GM12878 (cell line): ENCODE measurements at regions not wholly inside any gene's neighbourhood (a gene's known extent, or its start where the extent isn't known, plus 50 kb on each side); places are given as distances from the start of the nearest gene placed in this dataset.

Source experiments
- BRCA1 ChIP-seq: IDR thresholded peaks from 2 replicates; pipeline ENCODE4 v1.6.1; 2011; ENCODE audit warnings: low read depth, low read length, improper control_type of control experiment
- CBFB ChIP-seq: IDR thresholded peaks from 2 replicates; pipeline ENCODE4 v1.6.1; 2016; ENCODE audit warnings: antibody characterized with exemption, low read depth
- EP300 ChIP-seq, 2 experiments: fragments of 150-350 bp in 1 of 2; IDR thresholded peaks; 2 replicates each; pipeline ENCODE4 v1.6.1; 2011 to 2012; ENCODE audit warnings: low read depth in 2 of 2, low read length in 2 of 2, borderline replicate concordance in 1 of 2, improper control_type of control experiment in 1 of 2, inconsistent platforms in 1 of 2; ENCODE audit not compliant: control insufficient read depth in 1 of 2
- NR2F1 ChIP-seq: fragments of 450-650 bp; conservative IDR thresholded peaks from 2 replicates; pipeline ENCODE4 v1.6.1; 2017; ENCODE audit warnings: mild to moderate bottlenecking
- POLR2A ChIP-seq: IDR thresholded peaks from 2 replicates; pipeline ENCODE4 v1.6.1; 2011; ENCODE audit warnings: low read depth, mild to moderate bottlenecking, low read length
- POLR2AphosphoS5 ChIP-seq: IDR thresholded peaks from 2 replicates; pipeline ENCODE4 v1.6.1; 2011; ENCODE audit warnings: mild to moderate bottlenecking, low read length, inconsistent platforms
- SMC3 ChIP-seq: IDR thresholded peaks from 2 replicates; pipeline ENCODE4 v1.6.1; 2011; ENCODE audit warnings: low read length, improper control_type of control experiment, borderline replicate concordance
- TCF12 ChIP-seq: IDR thresholded peaks from 2 replicates; pipeline ENCODE4 v1.6.1; 2011; ENCODE audit warnings: low read depth, mild to moderate bottlenecking, low read length
- TF ChIP-seq, protein P1 (sequence below): IDR thresholded peaks from 2 replicates; pipeline ENCODE4 v1.6.1; 2011; ENCODE audit warnings: low read depth, low read length, improper control_type of control experiment, borderline replicate concordance
- TF ChIP-seq, protein P2 (sequence below), 3 experiments: IDR thresholded peaks in 2 of 3; conservative IDR thresholded peaks in 1 of 3; 2 replicates each; pipeline ENCODE4 v1.5.1; 2011; ENCODE audit warnings: low read depth in 3 of 3, low read length in 3 of 3, mild to moderate bottlenecking in 3 of 3, control low read depth in 2 of 3, moderate library complexity in 2 of 3, inconsistent platforms in 1 of 3, mixed read lengths in 1 of 3; ENCODE audit not compliant: control insufficient read depth in 2 of 3, insufficient read depth in 1 of 3; ENCODE audit errors: extremely low read depth in 1 of 3

GRCh38 chr4:55237839-55238238, 108.2 kb upstream of the SRD5A3 start:
- TF ChIP-seq POLR2A: no peak
- TF ChIP-seq CBFB: no peak
- TF ChIP-seq TCF12: no peak
- TF ChIP-seq, protein P1, sequence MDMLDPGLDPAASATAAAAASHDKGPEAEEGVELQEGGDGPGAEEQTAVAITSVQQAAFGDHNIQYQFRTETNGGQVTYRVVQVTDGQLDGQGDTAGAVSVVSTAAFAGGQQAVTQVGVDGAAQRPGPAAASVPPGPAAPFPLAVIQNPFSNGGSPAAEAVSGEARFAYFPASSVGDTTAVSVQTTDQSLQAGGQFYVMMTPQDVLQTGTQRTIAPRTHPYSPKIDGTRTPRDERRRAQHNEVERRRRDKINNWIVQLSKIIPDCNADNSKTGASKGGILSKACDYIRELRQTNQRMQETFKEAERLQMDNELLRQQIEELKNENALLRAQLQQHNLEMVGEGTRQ: no peak
- TF ChIP-seq, protein P2, sequence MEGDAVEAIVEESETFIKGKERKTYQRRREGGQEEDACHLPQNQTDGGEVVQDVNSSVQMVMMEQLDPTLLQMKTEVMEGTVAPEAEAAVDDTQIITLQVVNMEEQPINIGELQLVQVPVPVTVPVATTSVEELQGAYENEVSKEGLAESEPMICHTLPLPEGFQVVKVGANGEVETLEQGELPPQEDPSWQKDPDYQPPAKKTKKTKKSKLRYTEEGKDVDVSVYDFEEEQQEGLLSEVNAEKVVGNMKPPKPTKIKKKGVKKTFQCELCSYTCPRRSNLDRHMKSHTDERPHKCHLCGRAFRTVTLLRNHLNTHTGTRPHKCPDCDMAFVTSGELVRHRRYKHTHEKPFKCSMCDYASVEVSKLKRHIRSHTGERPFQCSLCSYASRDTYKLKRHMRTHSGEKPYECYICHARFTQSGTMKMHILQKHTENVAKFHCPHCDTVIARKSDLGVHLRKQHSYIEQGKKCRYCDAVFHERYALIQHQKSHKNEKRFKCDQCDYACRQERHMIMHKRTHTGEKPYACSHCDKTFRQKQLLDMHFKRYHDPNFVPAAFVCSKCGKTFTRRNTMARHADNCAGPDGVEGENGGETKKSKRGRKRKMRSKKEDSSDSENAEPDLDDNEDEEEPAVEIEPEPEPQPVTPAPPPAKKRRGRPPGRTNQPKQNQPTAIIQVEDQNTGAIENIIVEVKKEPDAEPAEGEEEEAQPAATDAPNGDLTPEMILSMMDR (IDR thresholded peaks at IDR 0.05 in 2 of 3, conservative IDR thresholded peaks at IDR 0.05 in 1 of 3; ENCODE audit: control insufficient read depth in 2 of 3, extremely low read depth in 1 of 3, insufficient read depth in 1 of 3, low read depth in 3 of 3, low read length in 3 of 3): no peak
- no peak for TF ChIP-seq EP300 (IDR thresholded peaks at IDR 0.05; ENCODE audit: borderline replicate concordance in 1 of 2, control insufficient read depth in 1 of 2, low read depth in 2 of 2, low read length in 2 of 2)
- no peak for TF ChIP-seq POLR2AphosphoS5
- no peak for TF ChIP-seq SMC3
- TF ChIP-seq NR2F1: no peak
- TF ChIP-seq BRCA1: no peak
